Panc1 (cell line): ENCODE measurements at regions not wholly inside any gene's neighbourhood (a gene's known extent, or its start where the extent isn't known, plus 50 kb on each side); places are given as distances from the start of the nearest gene placed in this dataset.

ENCODE experiments used
- POLR2AphosphoS5 ChIP-seq: IDR thresholded peaks from 2 replicates; pipeline ENCODE4 v1.6.1; 2012; ENCODE audit warnings: mild to moderate bottlenecking, low read depth, low read length, moderate library complexity
- SIN3A ChIP-seq: IDR thresholded peaks from 2 replicates; pipeline ENCODE4 v1.6.1; 2012; ENCODE audit warnings: low read depth, mild to moderate bottlenecking, low read length, moderate library complexity, borderline replicate concordance; ENCODE audit not compliant: insufficient read depth
- TCF7L2 ChIP-seq: IDR thresholded peaks from 2 replicates; pipeline ENCODE4 v1.6.1; 2011; ENCODE audit warnings: mild to moderate bottlenecking, low read depth, low read length, inconsistent platforms
- TF ChIP-seq, protein P1 (sequence below): fragments of 450-650 bp; IDR thresholded peaks from 2 replicates; pipeline ENCODE4 v1.5.1; 2017; ENCODE audit warnings: mild to moderate bottlenecking
- TF ChIP-seq, protein P2 (sequence below), 2 experiments: IDR thresholded peaks; 2 replicates each; pipeline ENCODE4 v1.6.1; 2011 to 2012; ENCODE audit warnings: low read depth in 2 of 2, control low read depth in 1 of 2, low read length in 1 of 2, mild to moderate bottlenecking in 1 of 2, moderate library complexity in 1 of 2; ENCODE audit not compliant: insufficient read depth in 1 of 2

DNA sequence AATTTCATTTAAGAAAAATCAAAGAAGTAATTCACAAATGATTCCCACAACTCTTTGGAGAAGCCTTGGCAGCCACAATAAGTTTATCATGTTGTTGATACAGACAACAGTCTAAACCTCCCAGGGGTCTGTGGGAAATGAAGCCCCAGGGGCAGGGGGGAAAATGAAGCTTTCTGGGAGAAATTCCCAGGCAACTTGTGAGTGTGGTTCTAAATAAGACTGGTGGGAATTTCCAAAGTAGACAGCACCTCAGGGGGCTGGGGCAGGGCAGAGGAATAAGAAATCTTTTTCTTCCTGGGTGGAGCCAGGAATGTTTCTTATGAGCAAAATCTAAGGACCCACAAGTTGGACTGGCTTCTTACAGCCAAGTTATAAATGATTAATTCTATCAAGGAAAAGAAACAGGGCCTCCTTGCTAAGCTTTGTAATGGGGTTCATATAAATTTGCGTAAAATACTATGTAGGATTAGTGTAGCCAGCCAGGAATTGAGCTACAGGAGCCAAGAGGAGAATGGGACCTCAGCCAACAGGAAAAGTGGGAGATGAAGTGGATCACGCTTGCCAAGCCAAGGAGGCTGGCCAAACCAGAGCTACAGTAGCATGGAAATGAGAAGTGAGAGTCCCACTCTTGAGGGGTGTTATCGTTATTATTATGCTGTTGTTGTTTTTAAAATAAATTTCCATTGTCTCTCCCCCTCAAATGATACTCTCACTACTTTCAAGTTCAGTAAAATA, 182.9 kb upstream of the FAR2 start:
- TF ChIP-seq, protein P1, sequence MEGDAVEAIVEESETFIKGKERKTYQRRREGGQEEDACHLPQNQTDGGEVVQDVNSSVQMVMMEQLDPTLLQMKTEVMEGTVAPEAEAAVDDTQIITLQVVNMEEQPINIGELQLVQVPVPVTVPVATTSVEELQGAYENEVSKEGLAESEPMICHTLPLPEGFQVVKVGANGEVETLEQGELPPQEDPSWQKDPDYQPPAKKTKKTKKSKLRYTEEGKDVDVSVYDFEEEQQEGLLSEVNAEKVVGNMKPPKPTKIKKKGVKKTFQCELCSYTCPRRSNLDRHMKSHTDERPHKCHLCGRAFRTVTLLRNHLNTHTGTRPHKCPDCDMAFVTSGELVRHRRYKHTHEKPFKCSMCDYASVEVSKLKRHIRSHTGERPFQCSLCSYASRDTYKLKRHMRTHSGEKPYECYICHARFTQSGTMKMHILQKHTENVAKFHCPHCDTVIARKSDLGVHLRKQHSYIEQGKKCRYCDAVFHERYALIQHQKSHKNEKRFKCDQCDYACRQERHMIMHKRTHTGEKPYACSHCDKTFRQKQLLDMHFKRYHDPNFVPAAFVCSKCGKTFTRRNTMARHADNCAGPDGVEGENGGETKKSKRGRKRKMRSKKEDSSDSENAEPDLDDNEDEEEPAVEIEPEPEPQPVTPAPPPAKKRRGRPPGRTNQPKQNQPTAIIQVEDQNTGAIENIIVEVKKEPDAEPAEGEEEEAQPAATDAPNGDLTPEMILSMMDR = no peak
- TF ChIP-seq SIN3A (no peak), POLR2AphosphoS5 (no peak), TCF7L2 (no peak)
- TF ChIP-seq, protein P2, sequence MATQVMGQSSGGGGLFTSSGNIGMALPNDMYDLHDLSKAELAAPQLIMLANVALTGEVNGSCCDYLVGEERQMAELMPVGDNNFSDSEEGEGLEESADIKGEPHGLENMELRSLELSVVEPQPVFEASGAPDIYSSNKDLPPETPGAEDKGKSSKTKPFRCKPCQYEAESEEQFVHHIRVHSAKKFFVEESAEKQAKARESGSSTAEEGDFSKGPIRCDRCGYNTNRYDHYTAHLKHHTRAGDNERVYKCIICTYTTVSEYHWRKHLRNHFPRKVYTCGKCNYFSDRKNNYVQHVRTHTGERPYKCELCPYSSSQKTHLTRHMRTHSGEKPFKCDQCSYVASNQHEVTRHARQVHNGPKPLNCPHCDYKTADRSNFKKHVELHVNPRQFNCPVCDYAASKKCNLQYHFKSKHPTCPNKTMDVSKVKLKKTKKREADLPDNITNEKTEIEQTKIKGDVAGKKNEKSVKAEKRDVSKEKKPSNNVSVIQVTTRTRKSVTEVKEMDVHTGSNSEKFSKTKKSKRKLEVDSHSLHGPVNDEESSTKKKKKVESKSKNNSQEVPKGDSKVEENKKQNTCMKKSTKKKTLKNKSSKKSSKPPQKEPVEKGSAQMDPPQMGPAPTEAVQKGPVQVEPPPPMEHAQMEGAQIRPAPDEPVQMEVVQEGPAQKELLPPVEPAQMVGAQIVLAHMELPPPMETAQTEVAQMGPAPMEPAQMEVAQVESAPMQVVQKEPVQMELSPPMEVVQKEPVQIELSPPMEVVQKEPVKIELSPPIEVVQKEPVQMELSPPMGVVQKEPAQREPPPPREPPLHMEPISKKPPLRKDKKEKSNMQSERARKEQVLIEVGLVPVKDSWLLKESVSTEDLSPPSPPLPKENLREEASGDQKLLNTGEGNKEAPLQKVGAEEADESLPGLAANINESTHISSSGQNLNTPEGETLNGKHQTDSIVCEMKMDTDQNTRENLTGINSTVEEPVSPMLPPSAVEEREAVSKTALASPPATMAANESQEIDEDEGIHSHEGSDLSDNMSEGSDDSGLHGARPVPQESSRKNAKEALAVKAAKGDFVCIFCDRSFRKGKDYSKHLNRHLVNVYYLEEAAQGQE (IDR thresholded peaks at IDR 0.05; ENCODE audit: insufficient read depth in 1 of 2, low read depth in 2 of 2, low read length in 1 of 2) = no peak
